ENCODE measurements at regions not wholly inside any gene's neighbourhood (a gene's known extent, or its start where the extent isn't known, plus 50 kb on each side); places are given as distances from the start of the nearest gene placed in this dataset.

DNA sequence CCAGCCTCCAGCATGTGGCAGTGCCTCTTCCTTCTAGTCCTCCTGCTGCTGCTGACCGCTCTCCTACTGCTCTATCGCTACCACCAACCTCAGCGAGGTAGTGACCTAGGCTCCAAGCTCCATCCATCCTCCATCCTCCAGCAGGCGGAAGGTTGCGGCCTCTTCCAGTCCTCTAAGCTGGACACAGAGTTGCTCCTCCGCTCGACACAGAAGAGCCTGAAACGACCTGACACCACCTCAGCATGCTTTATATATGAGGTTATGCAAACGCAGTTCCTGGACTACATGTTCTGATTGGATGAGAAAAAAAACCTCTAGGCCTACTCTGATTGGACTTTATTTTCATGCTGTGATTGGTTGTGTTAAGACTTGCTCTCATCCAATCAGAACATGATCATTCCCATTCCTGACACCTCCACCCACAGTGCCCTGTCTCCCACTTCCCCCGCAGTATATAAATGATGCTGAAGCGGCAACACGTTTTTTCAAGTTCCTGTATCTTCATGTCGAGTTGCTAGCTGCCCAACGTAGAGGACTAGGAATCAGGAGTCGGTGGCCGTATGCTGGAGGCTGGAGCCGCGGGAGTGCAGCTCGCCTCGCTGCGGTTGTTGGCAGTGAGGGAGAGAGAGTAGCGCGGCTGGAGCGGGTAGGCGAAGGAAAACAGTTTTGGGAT lies 398.1 kb downstream of the KCNJ18 start:
- TF ChIP-seq POLR2A (IDR thresholded peaks at IDR 0.05) = no peak
- TF ChIP-seq, protein P1, sequence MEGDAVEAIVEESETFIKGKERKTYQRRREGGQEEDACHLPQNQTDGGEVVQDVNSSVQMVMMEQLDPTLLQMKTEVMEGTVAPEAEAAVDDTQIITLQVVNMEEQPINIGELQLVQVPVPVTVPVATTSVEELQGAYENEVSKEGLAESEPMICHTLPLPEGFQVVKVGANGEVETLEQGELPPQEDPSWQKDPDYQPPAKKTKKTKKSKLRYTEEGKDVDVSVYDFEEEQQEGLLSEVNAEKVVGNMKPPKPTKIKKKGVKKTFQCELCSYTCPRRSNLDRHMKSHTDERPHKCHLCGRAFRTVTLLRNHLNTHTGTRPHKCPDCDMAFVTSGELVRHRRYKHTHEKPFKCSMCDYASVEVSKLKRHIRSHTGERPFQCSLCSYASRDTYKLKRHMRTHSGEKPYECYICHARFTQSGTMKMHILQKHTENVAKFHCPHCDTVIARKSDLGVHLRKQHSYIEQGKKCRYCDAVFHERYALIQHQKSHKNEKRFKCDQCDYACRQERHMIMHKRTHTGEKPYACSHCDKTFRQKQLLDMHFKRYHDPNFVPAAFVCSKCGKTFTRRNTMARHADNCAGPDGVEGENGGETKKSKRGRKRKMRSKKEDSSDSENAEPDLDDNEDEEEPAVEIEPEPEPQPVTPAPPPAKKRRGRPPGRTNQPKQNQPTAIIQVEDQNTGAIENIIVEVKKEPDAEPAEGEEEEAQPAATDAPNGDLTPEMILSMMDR (IDR thresholded peaks at IDR 0.05) = no peak

All from adrenal gland (tissue), 5 donors.